Activated naive CD8-positive, alpha-beta T cell treated with anti-CD3 and anti-CD28 coated beads for 36 hours (primary cell): ENCODE measurements at regions not wholly inside any gene's neighbourhood (a gene's known extent, or its start where the extent isn't known, plus 50 kb on each side); places are given as distances from the start of the nearest gene placed in this dataset.
"Not testable (repeated sequence)": the region's sequence is repeated elsewhere in the genome, so short reads cannot be mapped to it uniquely, and the experiment has no call there.

Experiments
- DNase-seq: peaks from one replicate; pipeline ENCODE4 v3.0.0; 2021
- H3K27ac Mint-ChIP-seq: one replicate; pipeline ENCODE4 v1.8.0; 2022; ENCODE audit warnings: mild to moderate bottlenecking, moderate library complexity, mixed read lengths
- H3K27me3 Mint-ChIP-seq: one replicate; pipeline ENCODE4 v1.8.0; 2022; ENCODE audit warnings: mild to moderate bottlenecking, mixed read lengths
- H3K36me3 Mint-ChIP-seq: one replicate; pipeline ENCODE4 v1.8.0; 2021; ENCODE audit warnings: mild to moderate bottlenecking, mixed read lengths
- H3K4me1 Mint-ChIP-seq: one replicate; pipeline ENCODE4 v1.8.0; 2021; ENCODE audit warnings: mixed read lengths
- H3K4me3 Mint-ChIP-seq: one replicate; pipeline ENCODE4 v1.8.0; 2022; ENCODE audit warnings: mild to moderate bottlenecking, moderate library complexity, mixed read lengths
- H3K9me3 Mint-ChIP-seq: one replicate; pipeline ENCODE4 v1.8.0; 2022; ENCODE audit warnings: mixed read lengths

DNA sequence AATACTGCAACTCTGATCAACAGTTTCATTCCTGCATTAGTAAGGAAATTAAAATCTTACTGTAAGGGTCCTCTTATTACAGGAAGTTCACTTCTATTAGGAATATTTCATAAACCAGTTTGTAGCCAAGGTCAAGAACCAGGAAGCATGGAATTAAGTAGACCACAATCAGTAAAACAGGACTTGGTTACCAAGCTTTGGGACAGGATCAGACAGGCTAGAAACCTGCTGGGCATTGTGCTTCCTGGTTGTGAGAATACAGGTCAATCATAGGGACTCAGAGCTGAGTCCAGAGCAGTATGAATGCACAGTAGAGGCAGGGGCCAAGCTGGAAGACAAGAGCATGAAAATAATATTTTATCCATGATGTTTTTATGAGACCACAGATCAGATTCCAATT lies 248.0 kb downstream of the IKZF2 start:
- H3K9me3 Mint-ChIP-seq = no peaks in the 10 kb centered on the region
- no peaks in the 10 kb centered on the region for H3K27me3 Mint-ChIP-seq
- no peaks in the 10 kb centered on the region for H3K36me3 Mint-ChIP-seq
- no peak overlapping the region for H3K4me3 Mint-ChIP-seq
- H3K4me1 Mint-ChIP-seq = no peaks in the 10 kb centered on the region
- no peak overlapping the region for H3K27ac Mint-ChIP-seq
- DNase-seq = no peak

DNA sequence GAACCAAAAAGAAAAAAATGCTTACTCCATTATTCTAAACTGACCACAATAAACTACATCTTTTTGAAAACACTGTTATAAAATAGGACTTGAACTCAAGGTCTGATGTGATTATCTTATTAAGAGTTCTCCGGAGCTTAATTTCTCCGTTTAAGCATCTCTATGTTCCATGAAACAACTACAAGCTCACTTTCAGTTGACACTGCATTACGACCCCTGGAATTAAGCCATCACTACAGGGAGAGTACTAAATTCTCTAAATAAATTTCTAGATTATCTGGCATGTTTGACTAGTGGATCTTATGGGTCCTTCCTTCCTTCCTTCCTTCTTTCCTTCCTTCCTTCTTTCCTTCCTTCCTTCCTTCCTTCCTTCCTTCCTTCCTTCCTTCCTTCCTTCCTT lies 249.0 kb downstream of the IKZF2 start:
- Mint-ChIP-seq H3K27ac (no peak overlapping the region), H3K9me3 (no peaks in the 10 kb centered on the region), H3K4me3 (no peak overlapping the region), H3K4me1 (no peaks in the 10 kb centered on the region), H3K36me3 (no peaks in the 10 kb centered on the region), H3K27me3 (no peaks in the 10 kb centered on the region)
- no peak for DNase-seq

DNA sequence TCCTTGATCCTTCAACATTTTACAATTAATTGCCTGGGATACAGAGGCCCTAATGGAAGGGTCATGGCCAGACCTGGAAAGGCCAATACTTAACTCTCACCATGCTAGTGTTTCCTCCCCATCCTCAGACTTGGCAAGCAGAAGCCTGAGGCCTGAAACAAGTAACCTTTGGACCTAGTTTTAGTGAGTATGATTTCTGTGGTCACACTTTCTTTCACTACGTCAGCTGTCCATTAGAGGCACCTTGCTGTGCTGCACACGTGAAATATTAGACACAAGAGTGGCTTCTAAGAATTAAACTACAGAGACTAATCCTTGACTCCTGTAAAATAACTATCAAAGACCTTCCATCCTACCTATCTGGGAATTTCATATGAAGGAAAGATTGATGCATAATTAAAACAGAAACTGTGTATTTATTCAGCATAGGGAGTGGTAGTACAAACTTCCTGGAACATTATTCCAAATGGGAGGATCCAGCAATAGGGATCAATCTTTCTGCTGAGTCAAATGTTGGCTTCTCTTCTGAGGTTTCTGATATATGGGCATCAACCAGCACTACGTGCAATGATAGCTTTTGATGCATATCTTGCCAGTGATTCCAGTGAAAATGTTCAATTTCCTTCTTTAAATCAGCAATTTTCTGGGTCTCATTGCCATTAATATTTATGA lies 249.7 kb downstream of the IKZF2 start:
- H3K27ac Mint-ChIP-seq = no peak overlapping the region
- no peaks in the 10 kb centered on the region for H3K4me1 Mint-ChIP-seq
- no peaks in the 10 kb centered on the region for H3K27me3 Mint-ChIP-seq
- no peaks in the 10 kb centered on the region for H3K36me3 Mint-ChIP-seq
- no peak overlapping the region for H3K4me3 Mint-ChIP-seq
- no peaks in the 10 kb centered on the region for H3K9me3 Mint-ChIP-seq
- no peak for DNase-seq

DNA sequence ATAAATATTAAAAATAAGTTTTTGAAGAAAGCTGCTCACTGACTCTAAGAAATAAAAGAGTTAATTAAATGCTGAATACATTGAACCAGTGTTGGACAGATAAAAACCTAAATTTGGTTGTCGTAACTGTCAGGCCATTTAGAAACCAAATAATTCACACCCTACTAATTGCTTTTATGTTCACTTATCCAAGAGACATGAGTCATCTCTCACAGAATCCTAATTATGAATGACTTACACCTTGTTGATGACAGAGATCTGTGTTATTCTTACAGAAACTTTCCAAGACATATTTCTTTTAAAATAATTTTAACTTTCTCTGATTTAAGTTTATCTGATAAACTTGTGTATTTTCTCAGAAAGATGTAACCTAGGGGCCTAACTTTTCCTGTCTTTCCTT lies 250.7 kb downstream of the IKZF2 start:
- no peaks in the 10 kb centered on the region for H3K36me3 Mint-ChIP-seq
- H3K27me3 Mint-ChIP-seq = no peaks in the 10 kb centered on the region
- no peaks in the 10 kb centered on the region for H3K4me1 Mint-ChIP-seq
- no peaks in the 10 kb centered on the region for H3K9me3 Mint-ChIP-seq
- H3K27ac Mint-ChIP-seq = no peak overlapping the region
- no peak overlapping the region for H3K4me3 Mint-ChIP-seq
- DNase-seq = no peak

DNA sequence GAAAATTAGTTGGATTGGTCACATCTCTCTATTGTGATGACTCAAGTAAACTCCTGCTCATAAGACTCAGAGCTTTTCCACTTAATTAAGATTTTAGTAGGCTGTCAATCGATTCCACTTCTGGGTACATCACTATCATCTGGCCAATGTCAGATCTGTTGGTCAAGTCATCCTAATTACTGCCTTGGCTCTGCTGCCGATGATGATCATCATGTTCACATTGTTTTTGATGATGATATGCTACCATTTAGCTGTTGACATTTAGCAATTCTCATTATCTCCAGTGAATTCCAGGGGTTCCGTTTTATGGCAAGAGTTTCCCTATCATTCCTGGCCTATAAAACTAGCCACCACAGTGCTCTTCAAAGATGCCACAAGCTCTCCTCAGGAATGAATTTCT lies 253.4 kb downstream of the IKZF2 start:
- Mint-ChIP-seq H3K27me3 (no peaks in the 10 kb centered on the region), H3K36me3 (no peaks in the 10 kb centered on the region)

DNA sequence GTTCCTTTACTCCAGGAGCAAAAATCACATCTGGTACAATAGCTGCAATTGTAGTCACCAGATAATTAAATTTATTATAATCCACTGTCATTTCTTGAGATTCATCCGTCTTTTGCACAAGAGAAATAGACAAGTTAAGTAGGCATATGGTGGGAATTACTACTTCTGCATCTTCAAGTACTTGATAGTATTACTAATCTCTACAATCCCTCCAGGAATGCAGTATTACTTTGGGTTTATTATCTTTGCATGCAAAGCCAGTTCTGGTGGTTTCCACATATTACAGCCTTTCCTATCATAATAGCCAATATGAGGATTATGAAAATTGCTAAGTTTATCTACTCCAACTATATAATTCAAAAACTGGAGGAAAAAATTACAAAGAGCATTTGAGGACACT lies 254.1 kb downstream of the IKZF2 start:
- Mint-ChIP-seq H3K27me3 (no peaks in the 10 kb centered on the region), H3K4me1 (no peaks in the 10 kb centered on the region), H3K4me3 (no peak overlapping the region), H3K36me3 (no peaks in the 10 kb centered on the region), H3K27ac (no peak overlapping the region), H3K9me3 (no peaks in the 10 kb centered on the region)
- no peak for DNase-seq

More for the DNA sequence above, 253.4 kb downstream of the IKZF2 start:
- H3K9me3 Mint-ChIP-seq = no peaks in the 10 kb centered on the region
- no peak overlapping the region for H3K27ac Mint-ChIP-seq
- no peaks in the 10 kb centered on the region for H3K4me1 Mint-ChIP-seq
- DNase-seq = no peak
- H3K4me3 Mint-ChIP-seq = no peak overlapping the region

DNA sequence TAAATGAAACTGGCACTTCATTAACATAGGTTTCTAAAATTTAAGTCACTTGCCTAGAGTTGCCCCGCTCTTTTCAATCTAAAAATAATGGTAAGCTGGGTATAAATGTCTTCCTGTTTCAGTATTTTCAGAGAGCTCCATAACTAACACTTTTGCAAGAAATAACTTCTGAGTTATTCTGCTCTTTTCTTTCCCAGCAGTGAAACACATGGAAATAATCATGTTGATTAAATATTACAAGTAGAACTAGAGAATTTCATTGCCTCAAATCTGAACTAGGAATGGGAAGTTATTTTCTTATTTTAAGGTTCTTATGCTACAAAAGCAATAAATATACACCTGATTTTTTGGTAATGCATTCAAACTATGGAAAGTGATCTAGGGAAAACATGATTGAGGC lies 257.4 kb downstream of the IKZF2 start:
- H3K4me3 Mint-ChIP-seq = no peak overlapping the region
- no peaks in the 10 kb centered on the region for H3K9me3 Mint-ChIP-seq
- H3K27ac Mint-ChIP-seq = no peak overlapping the region
- DNase-seq = no peak
- no peaks in the 10 kb centered on the region for H3K4me1 Mint-ChIP-seq
- H3K36me3 Mint-ChIP-seq = no peaks in the 10 kb centered on the region
- H3K27me3 Mint-ChIP-seq = no peaks in the 10 kb centered on the region

DNA sequence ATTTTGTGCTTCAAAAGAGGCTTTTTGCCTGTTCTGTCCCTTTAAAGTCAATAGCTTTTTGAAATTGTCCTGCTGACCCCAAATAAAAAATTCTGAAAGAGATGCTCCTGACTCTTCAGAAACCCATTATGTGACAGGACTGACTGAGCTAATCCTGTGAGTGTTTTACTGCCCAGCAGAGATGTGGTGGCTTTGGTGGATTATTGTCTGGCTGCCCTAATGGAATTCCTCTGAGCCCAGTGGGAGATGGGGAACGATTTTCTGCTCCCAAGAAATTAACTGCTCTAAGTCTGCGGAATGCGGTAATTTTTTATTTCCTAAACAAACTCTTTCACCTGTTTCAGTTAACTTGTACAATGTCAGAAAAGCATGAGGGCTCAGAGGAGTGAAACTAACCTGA lies 258.2 kb downstream of the IKZF2 start:
- Mint-ChIP-seq H3K4me3 (no peak overlapping the region), H3K27me3 (no peaks in the 10 kb centered on the region), H3K9me3 (no peaks in the 10 kb centered on the region), H3K36me3 (no peaks in the 10 kb centered on the region), H3K27ac (no peak overlapping the region), H3K4me1 (no peaks in the 10 kb centered on the region)
- DNase-seq = no peak

DNA sequence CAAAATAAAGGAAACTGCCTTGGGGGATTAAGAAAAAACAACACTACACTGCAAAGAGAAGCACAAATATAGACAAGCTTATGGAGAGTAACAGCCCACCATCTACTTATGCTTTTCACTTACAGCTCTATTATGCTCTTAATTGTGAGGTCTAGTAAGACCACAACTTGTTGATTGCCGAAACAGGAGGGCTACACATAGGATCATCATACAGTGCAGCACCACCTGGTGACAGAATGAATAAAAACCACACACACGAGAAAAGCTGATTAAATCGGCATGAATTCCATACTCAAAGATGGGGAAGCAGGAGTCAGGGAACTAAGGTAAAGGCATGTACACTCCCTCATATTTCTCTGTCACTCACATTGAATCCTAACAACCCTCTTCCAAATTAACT lies 259.2 kb downstream of the IKZF2 start:
- H3K27ac Mint-ChIP-seq = no peak overlapping the region
- no peak for DNase-seq
- H3K4me1 Mint-ChIP-seq = no peaks in the 10 kb centered on the region
- no peaks in the 10 kb centered on the region for H3K9me3 Mint-ChIP-seq
- H3K27me3 Mint-ChIP-seq = no peaks in the 10 kb centered on the region
- no peak overlapping the region for H3K4me3 Mint-ChIP-seq
- H3K36me3 Mint-ChIP-seq = no peaks in the 10 kb centered on the region

DNA sequence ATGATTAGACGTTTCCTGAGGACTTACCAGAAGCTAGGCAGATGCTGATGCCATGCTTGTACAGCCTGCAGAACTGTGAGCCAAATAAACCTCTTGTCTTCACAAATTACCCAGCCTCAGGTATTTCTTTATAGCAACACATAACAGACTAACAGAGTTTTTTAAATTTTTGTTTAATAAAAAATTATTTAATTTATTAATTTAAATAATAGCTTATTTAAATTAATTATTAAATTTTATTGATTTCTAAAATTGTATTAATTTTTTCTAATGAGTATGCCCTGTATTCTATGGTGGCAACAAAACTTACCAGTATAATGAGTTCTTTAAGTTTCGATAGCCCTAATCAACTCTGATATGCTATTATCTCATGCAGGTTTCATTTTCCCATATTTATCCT lies 259.8 kb downstream of the IKZF2 start:
- Mint-ChIP-seq H3K4me1 (no peaks in the 10 kb centered on the region), H3K9me3 (peaks cover 2% of the 10 kb centered on the region), H3K27ac (no peak overlapping the region), H3K36me3 (no peaks in the 10 kb centered on the region), H3K27me3 (no peaks in the 10 kb centered on the region), H3K4me3 (no peak overlapping the region)
- no peak for DNase-seq

DNA sequence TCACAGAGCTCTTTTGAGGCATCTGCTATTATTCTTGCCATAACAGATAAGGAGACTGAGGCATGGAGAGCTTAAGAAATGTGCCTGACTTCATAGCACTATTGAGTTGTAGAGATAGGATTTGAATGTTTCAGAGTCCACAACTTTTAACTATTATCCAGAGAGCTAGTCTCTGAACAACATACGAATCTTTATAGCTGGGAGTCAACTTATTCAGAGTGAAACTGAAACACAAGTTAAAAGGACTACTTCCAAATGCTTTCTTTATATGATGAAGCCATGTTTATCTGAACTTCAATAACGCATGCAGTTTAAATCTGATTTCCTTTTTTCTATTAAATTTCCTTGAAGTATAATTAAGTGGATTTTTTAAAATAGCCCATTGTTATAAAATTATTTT lies 268.8 kb downstream of the IKZF2 start:
- H3K4me3 Mint-ChIP-seq = no peak overlapping the region
- no peak for DNase-seq
- H3K27ac Mint-ChIP-seq = no peak overlapping the region
- H3K27me3 Mint-ChIP-seq = no peaks in the 10 kb centered on the region
- peaks cover 5% of the 10 kb centered on the region for H3K4me1 Mint-ChIP-seq
- H3K9me3 Mint-ChIP-seq = peaks cover 23% of the 10 kb centered on the region
- peaks cover 16% of the 10 kb centered on the region for H3K36me3 Mint-ChIP-seq

DNA sequence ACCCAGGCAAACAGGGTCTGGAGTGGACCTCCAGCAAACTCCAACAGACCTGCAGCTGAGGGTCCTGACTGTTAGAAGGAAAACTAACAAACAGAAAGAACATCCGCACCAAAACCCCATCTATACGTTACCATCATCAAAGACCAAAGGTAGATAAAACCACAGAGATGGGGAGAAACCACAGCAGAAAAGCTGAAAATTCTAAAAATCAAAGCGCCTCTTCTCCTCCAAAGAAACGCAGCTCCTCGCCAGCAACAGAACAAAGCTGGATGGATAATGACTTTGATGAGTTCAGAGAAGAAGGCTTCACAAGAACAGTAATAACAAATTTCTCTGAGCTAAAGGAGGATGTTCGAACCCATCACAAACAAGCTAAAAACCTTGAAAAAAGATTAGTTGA lies 274.9 kb downstream of the IKZF2 start:
- not testable (repeated sequence) for DNase-seq, H3K4me3 Mint-ChIP-seq, H3K9me3 Mint-ChIP-seq, H3K36me3 Mint-ChIP-seq, H3K27ac Mint-ChIP-seq, H3K4me1 Mint-ChIP-seq, H3K27me3 Mint-ChIP-seq

DNA sequence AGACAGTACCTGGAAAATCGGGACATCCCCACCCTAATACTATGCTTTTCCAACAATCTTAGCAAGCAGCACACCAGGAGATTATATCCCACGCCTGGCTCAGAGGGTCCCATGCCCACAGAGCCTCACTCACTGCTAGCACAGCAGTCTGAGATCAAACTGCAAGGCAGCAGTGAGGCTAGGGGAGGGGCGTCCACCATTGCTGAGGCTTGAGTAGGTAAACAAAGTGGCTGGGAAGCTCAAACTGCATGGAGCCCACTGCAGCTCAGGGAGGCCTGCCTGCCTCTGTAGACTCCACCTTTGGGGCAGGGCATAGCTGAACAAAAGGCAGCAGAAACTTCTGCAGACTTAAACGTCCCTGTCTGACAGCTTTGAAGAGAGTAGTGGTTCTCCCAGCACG lies 275.5 kb downstream of the IKZF2 start:
- not testable (repeated sequence) for H3K36me3 Mint-ChIP-seq, H3K4me1 Mint-ChIP-seq, DNase-seq, H3K9me3 Mint-ChIP-seq, H3K27me3 Mint-ChIP-seq, H3K4me3 Mint-ChIP-seq, H3K27ac Mint-ChIP-seq

DNA sequence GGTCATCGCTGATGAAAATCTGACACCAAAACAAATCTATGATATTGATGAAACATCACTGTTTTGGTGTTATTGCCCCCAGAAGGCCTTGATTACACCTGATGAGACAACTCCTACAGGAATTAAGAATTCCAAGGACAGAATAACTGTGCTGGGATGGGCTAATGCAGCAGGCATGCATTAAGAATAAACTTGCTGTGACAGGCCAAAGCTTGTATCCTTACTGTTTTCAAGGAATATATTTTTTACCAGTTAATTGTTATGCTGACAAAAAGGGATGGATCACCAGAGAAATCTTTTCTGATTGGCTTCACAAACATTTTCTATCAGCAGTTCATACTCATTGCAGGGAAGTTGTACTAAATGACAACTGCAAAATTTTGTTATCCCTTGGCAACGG lies 278.2 kb downstream of the IKZF2 start:
- Mint-ChIP-seq H3K9me3 (peaks cover 6% of the 10 kb centered on the region), H3K36me3 (no peaks in the 10 kb centered on the region), H3K4me1 (peaks cover 1% of the 10 kb centered on the region), H3K27me3 (no peaks in the 10 kb centered on the region), H3K4me3 (no peak overlapping the region), H3K27ac (no peak overlapping the region)
- DNase-seq = no peak

DNA sequence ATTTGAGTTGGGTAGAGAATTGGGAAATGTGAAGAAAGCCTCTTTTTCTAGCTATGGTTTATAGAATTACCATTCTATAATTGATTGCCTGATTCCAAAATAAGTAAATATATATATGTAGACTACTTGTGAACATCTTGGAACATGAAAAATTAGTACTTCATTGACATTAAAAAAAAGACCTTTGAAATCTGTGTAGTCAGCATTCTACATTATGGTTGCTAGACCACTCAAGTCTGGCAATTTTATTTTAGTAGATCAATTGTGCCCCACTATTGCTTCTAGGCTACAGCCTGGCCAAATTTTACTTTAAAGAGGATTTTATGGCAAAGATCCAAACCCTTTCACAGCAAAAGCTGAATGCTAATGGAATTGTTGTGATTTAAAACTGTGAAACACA lies 279.8 kb downstream of the IKZF2 start:
- no peaks in the 10 kb centered on the region for H3K27me3 Mint-ChIP-seq

DNA sequence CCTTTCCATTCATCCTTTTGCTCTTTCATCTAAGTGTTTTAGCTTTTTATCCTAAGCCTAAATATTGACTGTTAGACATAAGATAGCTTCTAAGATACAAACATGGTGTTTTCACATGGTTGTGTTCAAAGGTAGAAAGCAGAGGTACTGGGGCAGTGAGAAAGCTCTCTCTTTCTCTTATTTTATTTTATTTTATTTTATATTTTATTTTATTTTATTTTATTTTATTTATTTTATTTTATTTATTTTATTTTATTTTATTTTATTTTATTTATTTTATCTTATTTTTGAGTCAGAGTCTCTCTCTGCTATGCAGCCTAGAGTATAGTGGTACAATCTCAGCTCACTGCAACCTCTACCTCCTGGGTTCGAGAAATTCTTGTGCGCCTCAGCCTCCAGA lies 287.2 kb downstream of the IKZF2 start:
- H3K27ac Mint-ChIP-seq = no peak overlapping the region
- peaks cover 13% of the 10 kb centered on the region for H3K36me3 Mint-ChIP-seq

More for the DNA sequence above, 279.8 kb downstream of the IKZF2 start:
- DNase-seq = no peak
- Mint-ChIP-seq H3K4me3 (no peak overlapping the region), H3K27ac (no peak overlapping the region), H3K36me3 (peaks cover 2% of the 10 kb centered on the region), H3K4me1 (no peaks in the 10 kb centered on the region), H3K9me3 (peaks cover 2% of the 10 kb centered on the region)

DNA sequence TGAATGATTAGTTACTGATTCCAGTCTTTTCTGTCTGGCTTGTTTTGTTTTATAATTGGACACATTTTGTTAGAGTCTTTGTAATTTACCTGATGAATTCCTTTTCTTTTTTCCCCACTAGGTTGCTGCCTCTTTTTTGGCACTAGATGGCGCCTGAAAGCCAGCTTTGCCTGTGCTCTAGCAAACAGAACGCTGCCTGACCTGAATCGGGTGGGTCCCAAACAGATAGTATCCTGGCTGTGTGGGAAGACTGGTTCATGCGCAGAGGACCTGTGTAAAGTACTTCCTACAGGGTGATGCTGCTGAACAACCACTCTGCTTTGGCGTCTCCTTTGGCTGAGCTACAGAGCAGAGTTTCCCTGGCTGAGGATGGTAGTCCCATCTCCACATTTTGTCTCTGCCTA lies 288.2 kb downstream of the IKZF2 start:
- no peaks in the 10 kb centered on the region for H3K4me1 Mint-ChIP-seq
- peak; percentile 19 for DNase-seq
- H3K27me3 Mint-ChIP-seq = peaks cover 2% of the 10 kb centered on the region
- H3K27ac Mint-ChIP-seq = no peak overlapping the region
- peaks cover 32% of the 10 kb centered on the region for H3K9me3 Mint-ChIP-seq
- no peak overlapping the region for H3K4me3 Mint-ChIP-seq
- H3K36me3 Mint-ChIP-seq = peaks cover 13% of the 10 kb centered on the region

More for the DNA sequence above, 287.2 kb downstream of the IKZF2 start:
- Mint-ChIP-seq H3K4me3 (no peak overlapping the region), H3K27me3 (peaks cover 2% of the 10 kb centered on the region), H3K9me3 (peaks cover 32% of the 10 kb centered on the region), H3K4me1 (no peaks in the 10 kb centered on the region)
- DNase-seq = no peak
